ENCODE measurements at regions not wholly inside any gene's neighbourhood (a gene's known extent, or its start where the extent isn't known, plus 50 kb on each side); places are given as distances from the start of the nearest gene placed in this dataset.

DNA sequence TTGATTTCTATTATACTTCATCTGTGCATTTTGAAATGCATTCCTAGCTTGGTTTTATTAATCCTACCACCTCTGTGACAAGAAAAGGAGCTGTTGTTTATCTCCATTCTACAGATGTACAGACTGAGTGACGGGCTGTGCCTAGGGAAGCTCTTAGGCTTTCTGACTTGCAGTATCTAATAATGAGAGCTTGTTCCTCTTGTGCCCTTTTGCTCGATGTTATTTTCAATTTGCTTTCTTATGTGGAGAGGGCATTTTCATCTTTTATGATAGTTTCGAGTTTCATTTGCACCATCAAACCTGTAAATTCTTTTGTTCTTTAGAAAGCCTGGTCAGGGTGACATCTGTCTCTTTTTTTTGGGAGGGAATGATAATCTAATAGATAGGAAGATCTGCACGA is 256.5 kb downstream of the C4orf33 start:
- no peak for DNase-seq

DNA sequence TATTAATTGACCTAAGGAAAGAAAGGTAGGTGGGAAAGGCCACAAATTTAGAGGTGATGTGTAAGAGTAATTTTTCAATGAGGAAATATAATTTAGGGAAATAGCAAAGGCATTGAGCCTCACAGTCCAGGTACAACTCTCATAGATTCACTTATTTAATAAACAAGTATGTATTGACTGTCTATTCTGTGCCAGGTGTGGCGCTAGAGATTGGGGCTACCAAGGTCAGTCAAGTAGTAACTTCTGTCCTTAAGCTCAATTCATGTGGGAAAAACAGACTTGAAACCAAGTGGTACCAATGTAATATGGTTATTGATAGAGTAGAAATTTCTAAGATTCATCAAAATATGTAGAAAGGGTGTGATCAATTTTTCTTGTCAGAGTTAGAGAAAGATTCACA is 257.5 kb downstream of the C4orf33 start:
- DNase-seq: no peak

DNA sequence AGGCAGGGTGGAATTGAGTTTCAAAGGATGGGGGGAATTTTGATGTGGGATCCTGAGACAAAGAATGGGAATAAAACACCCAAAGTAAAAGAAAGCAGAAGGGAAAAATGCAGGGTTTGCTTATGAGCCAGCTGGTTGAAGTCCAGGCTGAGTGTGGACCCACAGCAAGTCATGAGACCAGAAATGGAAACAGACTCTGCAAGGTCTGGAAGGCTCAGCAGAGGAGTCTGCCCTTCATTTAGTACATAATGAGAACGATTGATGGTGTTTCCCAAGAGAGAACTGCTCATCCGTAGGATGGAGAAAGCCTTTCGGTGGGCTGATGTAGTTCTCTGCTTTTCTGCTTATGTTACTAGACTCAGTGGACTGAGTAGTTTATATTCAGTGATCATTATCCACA is 259.1 kb downstream of the C4orf33 start:
- DNase-seq: no peak

DNA sequence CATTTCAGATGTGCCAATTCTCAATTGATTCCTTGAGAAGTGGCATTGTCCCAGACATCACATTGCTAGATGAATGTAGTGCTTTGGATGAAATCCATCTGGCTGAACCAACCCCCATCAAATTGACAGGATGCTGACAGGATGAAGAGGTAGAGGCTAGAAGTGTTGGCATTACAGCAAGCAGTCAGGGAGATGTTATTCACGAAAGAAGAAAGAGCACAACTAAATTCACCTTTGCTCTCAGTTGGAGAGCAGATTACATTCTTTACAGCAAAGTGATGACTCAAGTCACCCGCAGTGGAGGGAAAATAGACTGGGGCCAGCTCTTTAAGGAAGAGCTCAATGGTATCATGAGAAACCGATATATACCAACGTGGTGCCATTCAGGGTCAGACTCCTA is 259.6 kb downstream of the C4orf33 start:
- DNase-seq: no peak

DNA sequence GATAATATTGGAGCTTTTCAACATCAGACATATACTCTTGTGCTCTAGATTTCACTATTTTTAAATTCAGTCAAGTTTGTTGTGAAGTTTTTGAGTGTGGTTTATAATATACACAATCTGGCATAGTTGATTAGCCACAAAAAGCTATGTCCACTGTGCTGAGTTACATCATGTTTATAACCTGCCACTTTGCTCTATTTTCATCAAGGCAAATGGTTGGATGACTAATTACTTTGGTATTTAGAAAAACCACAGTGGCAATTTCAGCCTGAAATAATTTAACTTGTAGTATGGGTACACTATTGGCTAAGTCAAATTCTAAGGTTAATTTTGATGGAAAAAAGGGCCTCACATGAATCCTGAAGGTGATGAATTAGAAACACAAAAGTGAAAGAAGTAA is 262.6 kb downstream of the C4orf33 start:
- no peak for DNase-seq

DNA sequence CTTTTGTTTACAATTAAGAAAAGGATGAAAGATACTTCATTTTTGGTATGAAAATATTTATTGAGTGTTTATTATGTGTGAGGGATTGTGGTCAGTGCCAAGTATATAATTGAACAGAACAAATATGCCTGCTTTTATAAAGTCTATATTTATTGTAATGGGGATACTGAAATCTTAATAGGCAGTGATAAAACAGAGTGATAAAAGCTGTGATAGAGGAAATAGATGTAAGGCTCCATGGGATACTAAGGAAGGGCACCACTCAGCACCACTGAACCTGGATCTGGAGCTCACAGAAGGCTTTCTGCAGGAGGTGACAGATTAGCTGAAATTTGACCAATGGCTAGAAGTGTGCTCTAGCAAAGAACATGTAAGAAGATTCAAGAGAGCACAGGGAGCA is 263.5 kb downstream of the C4orf33 start:
- DNase-seq: no peak

DNA sequence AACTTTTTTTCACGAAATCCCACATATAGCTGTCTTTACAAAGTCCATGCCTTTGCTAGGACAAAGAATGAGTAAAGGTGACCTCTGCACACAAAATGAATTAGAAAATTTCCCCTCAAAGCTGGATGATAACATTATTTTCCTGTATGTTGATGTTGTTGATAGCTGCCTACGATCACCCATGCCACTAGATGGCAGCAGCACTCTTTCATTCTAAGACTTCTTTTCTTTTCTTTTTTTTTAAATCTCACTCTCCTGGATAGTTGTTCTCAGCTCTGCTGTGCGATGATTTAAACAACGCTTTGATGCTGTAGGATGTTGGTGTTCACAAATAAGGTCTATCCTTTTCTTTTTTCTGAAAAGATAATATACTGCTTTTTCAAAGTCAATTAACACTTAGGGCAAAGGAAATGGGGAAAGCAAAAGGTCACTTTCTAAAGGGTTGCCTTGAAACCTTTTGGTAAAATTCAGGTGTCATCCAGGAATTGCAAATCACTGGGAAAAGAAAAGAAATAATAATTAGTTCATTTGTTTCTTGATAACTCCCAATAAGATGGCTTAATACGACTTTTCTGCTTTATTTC is 266.8 kb downstream of the C4orf33 start:
- peak; percentile 50 for DNase-seq

DNA sequence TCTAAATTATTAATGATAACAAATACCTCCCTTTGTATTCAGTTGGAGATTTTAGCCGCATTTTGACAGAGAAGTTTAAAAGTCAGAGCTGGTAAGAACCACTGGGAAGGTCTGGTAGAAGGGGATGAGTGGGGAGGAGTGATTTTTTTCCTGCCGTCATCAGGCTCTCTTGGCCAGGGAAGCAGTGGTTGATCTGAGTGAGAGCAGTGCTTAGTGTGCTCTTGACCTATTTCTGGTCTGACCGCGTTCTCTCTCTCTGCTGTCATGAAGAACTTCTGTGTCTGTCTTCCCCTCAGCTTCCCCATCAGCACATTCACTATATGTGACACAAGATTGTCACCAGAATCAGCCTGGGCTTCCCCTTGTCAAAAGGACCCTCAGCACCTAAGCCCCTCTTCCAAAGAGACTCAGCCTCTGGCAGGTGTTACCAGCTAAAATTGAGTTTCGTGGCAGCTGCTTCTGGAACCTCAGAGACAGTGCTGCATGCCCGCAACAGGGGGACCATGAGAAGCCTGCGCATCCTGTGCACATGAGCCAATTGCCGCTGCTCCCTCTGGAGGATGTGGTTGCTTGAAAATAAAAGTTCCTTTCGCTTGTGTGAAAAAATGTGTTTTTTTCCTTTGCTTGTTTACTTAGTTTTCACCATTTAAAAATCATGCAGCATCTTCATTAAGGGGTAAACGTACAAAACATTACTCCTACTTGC is 268.9 kb downstream of the C4orf33 start:
- no peak for DNase-seq

DNA sequence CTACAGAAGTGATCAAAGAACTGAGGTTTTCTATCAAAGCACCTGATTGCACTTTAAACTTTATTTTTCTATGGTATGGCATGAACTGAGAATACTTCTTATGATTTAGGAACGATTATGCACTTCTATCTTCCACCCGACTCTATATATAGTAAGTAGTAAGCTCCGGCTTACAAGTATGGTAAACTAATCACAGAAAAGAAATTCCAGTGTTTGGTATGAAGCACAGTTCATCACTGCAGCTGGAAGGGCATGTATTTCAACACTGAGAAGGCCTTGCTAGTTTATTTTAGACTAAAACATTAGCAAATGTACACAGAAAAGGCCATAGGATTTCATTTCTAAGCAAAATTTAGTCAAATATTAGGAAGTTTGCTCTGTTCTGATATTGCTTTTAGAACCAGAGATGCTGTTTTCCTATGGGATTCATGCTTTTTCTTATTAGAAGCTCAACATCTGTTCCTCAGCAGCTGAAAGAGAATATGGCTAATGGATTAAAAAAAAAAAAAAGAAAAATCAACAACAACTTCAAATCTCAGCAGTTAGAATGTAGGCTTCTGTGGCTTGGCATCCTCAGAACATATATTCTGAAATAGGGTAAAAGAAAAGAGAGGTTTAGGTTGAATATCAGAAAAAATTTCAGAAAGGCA is 273.5 kb downstream of the C4orf33 start:
- no peak for DNase-seq

DNA sequence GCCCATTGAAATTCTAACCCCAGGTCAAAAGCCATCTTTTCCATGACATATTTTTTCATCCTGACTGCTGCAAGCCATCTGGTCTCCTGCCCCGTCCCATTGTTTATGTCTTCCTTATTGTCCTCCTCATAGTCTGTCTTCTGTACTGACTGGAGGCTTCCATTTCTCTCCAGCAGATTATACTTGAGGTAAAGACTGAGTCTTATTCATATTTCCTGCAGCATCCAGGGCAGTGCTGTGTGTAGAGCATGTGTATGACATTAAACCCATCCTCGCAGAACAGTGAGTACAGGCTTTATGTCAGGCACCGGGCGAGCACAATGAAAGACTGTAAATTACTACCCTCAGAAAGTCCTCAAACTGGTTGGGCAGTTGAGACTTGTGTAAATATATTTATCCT is 275.1 kb downstream of the C4orf33 start:
- no peak for DNase-seq

DNA sequence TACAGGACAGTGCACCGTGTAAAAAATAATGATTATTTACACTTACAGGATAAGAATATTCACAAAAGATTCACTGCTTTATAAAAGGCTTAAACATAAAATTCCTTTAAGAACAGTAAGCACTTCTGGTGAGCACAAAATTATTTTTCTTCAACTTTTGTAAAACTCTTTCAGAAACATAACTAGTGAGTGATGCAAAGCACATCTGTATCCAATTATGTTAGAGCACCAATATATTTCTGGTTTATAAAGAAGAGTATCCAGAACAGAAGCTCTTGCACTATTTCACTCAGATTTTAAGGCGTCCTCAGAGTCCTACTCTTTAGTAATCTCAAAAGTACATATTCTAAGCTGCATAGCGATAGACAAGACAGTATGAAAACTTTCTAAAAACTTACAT is 276.0 kb downstream of the C4orf33 start:
- no peak for DNase-seq

DNA sequence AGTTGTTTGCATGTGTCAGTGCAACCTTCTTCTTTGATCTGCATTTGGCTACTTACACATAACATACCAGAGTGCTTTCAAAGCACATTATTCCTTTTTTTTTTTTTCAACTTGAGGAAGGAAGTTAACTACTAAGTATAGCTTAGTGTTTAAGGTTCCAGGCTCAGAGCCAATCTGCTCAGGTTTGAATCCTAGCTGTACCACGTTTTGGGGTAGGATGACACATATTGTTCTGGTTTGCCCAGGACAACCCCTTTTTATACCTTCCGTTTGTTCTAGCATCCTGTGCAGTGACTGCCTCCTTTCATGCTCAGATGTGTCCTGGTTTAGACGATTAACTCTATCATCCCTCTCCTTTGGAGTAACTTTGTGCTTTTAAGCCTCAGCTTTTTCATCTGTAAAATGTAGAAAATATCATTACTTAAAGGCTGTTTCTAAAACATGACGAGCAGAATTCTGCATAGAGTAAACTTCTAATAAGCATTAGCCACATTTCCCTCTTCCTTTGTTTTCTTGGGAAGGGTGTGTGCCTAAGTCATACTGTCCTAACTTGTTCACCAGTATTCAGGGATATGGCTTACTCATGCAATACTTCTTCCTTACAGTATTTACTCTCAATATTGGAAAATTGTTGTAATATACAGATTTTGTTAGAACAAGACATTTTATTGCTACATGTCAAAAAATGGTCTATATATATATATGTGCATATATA is 281.3 kb downstream of the C4orf33 start:
- no peak for DNase-seq

DNA sequence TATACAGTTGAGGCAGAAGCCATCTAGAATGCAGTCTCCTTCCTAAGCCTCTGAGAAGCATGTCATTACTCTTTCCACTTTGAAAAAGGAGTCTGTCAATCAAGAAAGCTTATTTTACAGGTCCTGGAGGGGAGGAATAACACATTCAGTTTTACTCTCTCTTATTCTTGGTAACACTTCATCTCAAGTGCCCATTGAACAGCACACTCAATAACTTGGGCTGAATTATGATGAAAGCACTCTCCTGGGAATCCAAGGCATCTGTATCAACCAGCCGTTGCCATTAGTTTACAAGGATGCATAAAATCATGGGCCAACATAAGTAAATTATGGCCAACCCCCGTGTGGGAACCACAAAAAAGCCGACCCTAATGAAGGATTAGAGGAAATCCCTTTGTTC is 282.4 kb downstream of the C4orf33 start:
- DNase-seq: no peak

DNA sequence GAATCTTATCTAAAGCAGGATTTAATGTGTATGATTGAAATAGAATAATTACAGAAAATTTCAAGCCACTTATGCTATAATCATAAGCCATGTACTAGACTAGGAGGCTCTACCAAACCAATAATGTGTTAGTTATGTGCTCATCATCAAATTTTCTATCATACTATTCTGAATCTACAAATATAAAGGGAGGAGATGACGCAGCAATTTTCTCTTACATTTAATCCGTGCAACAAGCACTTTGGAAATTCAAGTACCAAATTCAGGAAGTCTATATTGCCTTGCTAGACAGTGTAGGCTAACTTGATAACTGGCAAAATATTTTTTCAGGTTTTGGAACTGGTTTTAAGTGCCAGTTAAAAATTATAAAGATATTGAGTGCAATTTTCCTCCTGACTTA is 283.5 kb downstream of the C4orf33 start:
- DNase-seq: no peak

DNA sequence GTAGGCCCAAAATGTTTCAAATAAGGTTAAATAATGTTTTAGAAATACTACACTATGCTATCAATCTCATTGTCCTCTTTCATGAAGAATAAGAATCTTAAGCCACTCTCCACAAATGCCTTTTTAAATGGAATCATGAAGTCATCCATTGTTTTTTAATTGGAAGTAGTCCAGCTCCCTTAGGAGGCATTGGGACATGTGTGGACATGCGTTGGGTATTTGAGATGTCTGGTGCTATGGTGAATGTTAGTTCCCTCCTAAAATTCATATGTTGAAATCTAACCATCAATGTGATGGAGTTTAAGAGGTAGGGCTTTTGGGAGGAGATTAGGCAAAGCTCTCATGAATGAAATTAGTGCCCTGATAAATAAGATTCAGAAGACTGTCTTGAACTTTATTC is 289.0 kb downstream of the C4orf33 start:
- DNase-seq: no peak

DNA sequence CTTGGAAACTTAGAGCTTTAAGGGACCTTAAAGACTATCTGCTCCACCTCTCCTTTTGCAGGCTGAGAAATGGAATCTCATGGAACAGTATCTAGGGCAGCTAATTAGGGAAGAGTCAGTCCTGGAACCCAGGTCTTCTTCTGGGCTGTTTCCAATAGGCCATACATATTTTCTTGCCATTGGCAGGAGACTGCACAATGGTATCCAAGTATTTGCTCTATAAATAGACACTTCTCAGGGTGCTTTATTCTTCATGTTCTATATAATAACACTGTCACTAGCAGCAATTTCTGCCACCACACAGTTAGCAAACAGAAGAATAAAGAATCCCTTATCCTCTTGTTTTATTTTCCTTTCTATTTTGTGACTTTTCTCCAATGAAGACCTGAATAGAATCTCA is 291.7 kb downstream of the C4orf33 start:
- DNase-seq: no peak

DNA sequence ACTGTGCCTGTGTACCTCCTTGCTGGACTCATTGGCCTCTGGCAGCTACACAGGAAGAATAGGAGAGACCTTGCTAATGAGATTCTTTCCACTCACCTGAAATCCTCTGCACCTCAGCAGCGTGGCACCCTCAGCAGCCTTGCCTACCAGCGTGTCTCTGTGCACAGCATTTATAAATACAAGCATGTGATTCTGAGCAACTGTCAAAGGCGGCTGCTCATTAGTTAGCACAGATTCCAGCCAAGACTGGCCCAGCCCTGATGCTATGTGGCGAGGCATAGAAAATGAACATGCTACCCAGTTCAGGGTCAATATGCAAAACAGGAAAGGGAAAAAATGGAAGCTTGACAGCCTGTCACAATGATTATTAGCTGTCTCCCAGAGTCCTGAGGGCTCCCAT is 298.0 kb downstream of the C4orf33 start:
- DNase-seq: no peak

DNA sequence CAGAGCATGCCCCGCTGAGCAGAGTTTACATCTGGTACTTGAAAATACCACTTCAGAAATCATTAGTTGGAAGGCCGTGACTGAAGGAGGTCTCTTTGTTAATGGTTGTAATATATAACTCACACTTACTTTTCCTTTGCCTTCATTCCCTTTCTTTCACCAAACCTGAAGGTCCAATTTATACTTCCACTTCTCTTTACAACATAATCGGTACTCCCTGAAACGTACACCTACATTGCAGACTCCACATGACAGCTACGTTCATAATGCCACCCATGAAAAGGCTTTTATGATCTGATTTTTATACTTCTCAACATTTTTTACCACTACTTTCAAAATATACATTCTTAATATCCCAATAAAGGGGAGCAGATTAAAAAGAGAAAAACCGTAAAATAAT is 298.7 kb downstream of the C4orf33 start:
- DNase-seq: no peak

DNA sequence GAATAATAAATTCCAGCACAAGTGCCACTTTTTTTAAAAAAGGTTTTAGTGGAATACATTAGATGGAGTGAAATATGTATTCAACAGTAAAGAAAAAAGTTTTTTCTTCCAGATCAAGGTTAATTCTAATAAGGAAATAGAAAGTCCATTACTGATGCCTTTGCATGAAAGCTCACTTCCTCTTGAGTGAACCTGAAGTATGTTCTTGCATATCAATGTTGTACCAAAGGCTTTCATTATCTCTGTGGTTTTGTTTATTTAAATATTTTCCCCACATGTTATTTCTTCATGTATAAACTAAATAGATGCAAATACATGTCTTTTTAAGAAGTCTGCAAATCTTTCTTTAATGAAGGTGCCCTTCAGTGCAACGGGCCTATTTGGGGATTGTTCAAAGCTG is 307.9 kb downstream of the C4orf33 start:
- DNase-seq: no peak

DNA sequence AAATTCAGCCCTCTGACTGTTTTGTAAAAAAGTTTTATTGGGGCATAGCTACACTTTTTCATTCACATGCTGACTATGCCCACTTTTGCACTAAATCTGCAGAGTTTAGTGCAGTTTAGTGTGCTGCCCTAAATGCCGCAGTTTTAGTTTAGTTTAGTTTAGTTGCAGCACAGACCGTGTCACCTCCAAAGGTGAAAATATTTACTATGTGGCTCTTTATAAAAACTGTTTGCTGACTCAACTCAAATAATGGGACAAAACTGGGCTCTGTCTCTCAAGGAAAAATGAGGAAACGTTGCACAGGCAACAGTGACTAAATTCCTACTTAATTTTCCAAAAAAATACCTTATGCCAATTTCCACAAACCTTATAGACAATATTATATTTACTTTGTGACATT is 314.2 kb downstream of the C4orf33 start:
- DNase-seq: no peak

DNA sequence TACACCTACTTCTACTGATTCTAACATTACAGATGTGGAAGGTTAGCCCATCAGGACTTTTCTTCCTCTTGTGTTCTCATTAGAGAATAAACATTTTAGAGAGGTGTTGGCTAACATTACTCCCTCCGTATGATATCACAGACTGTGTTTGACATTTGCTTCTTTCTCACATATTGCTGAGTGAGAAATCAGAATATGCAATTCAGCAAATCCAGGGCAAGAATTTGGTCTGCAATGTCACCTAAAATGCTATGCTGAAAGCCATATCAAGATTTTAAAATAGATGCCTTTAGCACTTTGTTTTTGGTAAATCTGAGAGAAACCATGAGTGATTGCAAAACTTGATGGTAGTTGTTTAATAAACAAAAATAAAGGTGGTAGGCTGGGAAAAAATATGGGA is 319.1 kb downstream of the C4orf33 start:
- no peak for DNase-seq

DNA sequence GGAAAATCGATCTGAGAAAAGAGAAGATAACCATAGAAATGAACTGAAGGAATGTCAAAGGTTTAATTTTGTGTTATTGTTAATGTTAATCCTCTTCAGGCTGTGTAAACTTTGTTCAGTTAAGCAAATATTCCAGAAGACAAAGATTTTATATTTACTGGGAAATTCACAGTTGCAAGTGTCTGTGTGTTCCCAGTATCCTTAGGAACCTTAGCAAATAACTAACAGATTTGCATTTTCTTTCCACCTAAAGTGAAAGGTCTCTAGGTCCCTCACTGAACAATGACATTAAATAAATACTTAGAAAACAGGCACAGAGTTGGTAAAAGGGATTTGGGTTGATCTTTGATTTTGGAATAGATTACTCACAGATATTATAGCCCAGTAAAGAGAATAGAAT is 324.7 kb downstream of the C4orf33 start:
- DNase-seq: no peak

DNA sequence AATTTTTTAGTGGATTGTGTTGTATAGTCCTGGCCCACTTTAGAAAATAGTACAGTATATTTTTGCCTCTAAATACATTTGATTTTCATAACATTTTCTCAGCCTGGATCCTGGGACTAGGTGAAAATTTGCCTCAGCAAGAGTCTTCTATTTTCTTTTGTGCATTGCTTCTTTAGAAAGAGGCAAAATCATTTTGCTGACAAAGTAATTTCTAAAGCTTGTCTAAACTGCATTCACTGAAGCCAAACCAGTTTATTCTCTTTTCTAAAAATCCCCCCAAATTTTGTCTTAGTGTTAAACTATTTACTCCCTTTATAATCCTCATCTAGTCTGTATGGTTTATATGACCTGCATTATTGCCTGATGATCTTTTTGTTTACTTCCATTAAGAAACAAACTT is 326.3 kb downstream of the C4orf33 start:
- DNase-seq: no peak

DNA sequence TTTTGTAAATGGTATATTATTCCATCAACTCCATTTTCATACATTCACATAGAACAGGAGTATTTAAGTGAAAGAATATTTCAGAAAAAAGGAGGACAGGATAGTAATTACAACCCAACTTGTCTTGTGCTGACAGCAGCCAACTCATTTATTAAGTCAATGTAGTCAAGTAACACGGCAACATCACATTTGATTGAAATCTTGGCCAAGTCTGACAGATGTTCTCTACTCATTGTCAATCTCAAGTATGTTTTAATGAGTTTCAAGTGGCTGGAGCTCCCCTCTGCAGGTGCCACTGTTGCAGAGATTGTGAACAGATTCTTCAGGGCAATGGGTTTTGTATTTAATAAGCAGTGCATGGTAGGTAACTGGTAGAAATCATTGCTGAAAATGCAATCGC is 332.5 kb downstream of the C4orf33 start:
- DNase-seq: no peak
